HL-60 (cell line): ENCODE measurements at regions not wholly inside any gene's neighbourhood (a gene's known extent, or its start where the extent isn't known, plus 50 kb on each side); places are given as distances from the start of the nearest gene placed in this dataset.

Source experiments
- DNase-seq, 2 experiments: peaks; one replicate each; pipeline ENCODE4 v3.0.0-alpha.2; 2010 to 2020; ENCODE audit warnings: low read depth in 1 of 2, low spot score in 1 of 2
- H3K27ac ChIP-seq: fragments of 250-450 bp; sonication (Bioruptor Pico); replicated peaks from 2 replicates; pipeline ENCODE4 v1.5.1; 2020; ENCODE audit warnings: mild to moderate bottlenecking, moderate library complexity
- H3K27me3 ChIP-seq: fragments of 250-450 bp; sonication (Bioruptor Pico); 2 replicates; pipeline ENCODE4 v1.5.1; 2021; ENCODE audit warnings: mild to moderate bottlenecking, moderate library complexity; ENCODE audit not compliant: insufficient read depth, poor library complexity, severe bottlenecking
- H3K4me3 ChIP-seq: replicated peaks from 2 replicates; pipeline ENCODE4 v1.5.1; 2011; ENCODE audit warnings: mild to moderate bottlenecking, control low read depth, low read length; ENCODE audit not compliant: insufficient read depth
- GABPA ChIP-seq: IDR thresholded peaks from 2 replicates; pipeline ENCODE4 v1.6.1; 2012; ENCODE audit warnings: low read depth
- POLR2AphosphoS5 ChIP-seq: IDR thresholded peaks from 2 replicates; pipeline ENCODE4 v1.6.1; 2012; ENCODE audit warnings: low read depth
- SPI1 ChIP-seq: IDR thresholded peaks from 2 replicates; pipeline ENCODE4 v1.6.1; 2012; ENCODE audit warnings: low read depth, mild to moderate bottlenecking, borderline replicate concordance
- TF ChIP-seq, protein P1 (sequence below): IDR thresholded peaks from one replicate; pipeline ENCODE4 v1.5.1; 2011; ENCODE audit warnings: low read length, control low read depth, inconsistent platforms; ENCODE audit not compliant: insufficient read depth
- TF ChIP-seq, protein P2 (sequence below): IDR thresholded peaks from 2 replicates; pipeline ENCODE4 v1.6.1; 2012; ENCODE audit warnings: low read depth; ENCODE audit not compliant: insufficient replicate concordance

DNA sequence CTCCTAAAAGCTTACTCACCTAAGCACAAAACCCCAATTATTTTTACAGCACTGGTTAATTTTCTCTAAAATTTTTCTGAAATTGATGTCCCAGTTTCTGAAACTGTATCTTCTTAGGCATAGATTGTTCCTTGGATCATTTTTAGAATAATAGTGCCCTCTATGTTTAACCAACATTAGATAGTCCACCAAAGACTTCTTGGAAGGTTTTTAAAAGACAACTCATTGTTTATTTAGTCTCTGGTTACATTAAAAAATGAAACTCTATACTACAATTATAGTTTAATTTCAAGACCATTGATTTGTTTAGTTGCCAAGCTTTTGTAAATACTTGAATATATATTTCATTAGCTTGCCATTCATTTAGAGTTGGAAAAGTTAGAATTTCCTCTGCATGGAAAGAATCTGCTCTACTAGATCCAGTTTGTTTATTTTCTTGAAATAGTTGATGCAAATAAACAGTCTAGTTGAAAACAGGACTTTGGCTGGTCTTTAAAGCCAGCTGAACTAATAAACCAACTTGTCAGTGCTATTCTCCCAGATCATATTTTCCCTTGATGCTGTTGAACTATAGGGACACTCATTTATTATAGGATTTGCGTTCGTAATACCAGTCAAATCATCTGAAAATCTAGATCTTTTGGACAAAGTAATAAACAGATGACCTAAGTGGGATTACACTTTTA, 990.5 kb downstream of the TLE1 start:
- H3K27me3 ChIP-seq = no peaks in the 10 kb centered on the region
- no peak overlapping the region for H3K27ac ChIP-seq
- no peak for DNase-seq
- no peak overlapping the region for H3K4me3 ChIP-seq
- TF ChIP-seq SPI1 (no peak), GABPA (no peak), POLR2AphosphoS5 (no peak)
- TF ChIP-seq, protein P1, sequence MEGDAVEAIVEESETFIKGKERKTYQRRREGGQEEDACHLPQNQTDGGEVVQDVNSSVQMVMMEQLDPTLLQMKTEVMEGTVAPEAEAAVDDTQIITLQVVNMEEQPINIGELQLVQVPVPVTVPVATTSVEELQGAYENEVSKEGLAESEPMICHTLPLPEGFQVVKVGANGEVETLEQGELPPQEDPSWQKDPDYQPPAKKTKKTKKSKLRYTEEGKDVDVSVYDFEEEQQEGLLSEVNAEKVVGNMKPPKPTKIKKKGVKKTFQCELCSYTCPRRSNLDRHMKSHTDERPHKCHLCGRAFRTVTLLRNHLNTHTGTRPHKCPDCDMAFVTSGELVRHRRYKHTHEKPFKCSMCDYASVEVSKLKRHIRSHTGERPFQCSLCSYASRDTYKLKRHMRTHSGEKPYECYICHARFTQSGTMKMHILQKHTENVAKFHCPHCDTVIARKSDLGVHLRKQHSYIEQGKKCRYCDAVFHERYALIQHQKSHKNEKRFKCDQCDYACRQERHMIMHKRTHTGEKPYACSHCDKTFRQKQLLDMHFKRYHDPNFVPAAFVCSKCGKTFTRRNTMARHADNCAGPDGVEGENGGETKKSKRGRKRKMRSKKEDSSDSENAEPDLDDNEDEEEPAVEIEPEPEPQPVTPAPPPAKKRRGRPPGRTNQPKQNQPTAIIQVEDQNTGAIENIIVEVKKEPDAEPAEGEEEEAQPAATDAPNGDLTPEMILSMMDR = no peak
- TF ChIP-seq, protein P2, sequence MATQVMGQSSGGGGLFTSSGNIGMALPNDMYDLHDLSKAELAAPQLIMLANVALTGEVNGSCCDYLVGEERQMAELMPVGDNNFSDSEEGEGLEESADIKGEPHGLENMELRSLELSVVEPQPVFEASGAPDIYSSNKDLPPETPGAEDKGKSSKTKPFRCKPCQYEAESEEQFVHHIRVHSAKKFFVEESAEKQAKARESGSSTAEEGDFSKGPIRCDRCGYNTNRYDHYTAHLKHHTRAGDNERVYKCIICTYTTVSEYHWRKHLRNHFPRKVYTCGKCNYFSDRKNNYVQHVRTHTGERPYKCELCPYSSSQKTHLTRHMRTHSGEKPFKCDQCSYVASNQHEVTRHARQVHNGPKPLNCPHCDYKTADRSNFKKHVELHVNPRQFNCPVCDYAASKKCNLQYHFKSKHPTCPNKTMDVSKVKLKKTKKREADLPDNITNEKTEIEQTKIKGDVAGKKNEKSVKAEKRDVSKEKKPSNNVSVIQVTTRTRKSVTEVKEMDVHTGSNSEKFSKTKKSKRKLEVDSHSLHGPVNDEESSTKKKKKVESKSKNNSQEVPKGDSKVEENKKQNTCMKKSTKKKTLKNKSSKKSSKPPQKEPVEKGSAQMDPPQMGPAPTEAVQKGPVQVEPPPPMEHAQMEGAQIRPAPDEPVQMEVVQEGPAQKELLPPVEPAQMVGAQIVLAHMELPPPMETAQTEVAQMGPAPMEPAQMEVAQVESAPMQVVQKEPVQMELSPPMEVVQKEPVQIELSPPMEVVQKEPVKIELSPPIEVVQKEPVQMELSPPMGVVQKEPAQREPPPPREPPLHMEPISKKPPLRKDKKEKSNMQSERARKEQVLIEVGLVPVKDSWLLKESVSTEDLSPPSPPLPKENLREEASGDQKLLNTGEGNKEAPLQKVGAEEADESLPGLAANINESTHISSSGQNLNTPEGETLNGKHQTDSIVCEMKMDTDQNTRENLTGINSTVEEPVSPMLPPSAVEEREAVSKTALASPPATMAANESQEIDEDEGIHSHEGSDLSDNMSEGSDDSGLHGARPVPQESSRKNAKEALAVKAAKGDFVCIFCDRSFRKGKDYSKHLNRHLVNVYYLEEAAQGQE = no peak

DNA sequence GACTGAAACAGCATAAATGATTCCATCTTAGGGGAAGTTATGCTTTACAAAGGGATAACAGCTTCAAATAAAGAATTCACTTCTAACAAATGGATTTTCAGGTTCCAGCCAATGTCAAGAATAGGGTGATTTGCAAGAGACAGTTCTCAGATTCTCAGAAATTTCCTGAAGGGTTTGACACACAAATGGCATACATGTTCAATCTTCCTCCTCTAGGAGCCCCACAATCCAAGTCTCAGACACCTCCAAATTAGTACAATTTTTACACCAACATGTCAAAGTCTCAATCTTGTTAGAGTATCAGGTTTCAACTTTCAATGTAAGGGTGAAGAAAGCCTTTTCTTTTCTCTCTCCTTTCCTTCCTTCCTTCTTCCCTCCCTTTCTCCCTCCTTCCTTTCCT, 996.6 kb downstream of the TLE1 start:
- Histone ChIP-seq H3K4me3 (no peak overlapping the region), H3K27ac (no peak overlapping the region), H3K27me3 (no peaks in the 10 kb centered on the region)
- no peak for DNase-seq
- TF ChIP-seq, protein P1 = no peak
- TF ChIP-seq, protein P2 = no peak
- no peak for TF ChIP-seq SPI1
- no peak for TF ChIP-seq GABPA
- TF ChIP-seq POLR2AphosphoS5 = no peak

DNA sequence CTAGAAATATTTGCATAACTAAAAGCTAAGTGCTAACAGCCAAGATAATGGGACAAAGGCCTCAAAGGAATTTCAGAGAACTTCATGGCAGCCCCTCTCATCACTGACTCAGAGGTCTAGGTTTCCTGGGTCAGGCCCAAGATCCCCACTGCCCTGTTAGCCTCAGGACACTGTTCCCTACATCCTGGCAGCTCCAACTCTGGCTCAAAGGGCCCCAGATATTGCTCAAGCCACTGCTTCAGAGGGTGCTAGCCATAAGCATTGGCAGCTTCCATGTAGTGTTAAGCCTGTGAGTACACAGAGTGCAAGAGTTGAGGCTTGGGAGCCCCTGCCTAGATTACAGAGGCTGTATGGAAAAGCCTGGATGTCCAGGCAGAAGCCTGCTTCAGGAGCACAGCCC, 998.1 kb downstream of the TLE1 start:
- no peak for TF ChIP-seq SPI1
- TF ChIP-seq GABPA = no peak
- TF ChIP-seq, protein P1 = no peak
- no peak for TF ChIP-seq POLR2AphosphoS5
- TF ChIP-seq, protein P2 = no peak
- no peak overlapping the region for H3K4me3 ChIP-seq
- DNase-seq = no peak
- no peak overlapping the region for H3K27ac ChIP-seq
- no peaks in the 10 kb centered on the region for H3K27me3 ChIP-seq
